ENCODE measurements at regions not wholly inside any gene's neighbourhood (a gene's known extent, or its start where the extent isn't known, plus 50 kb on each side); places are given as distances from the start of the nearest gene placed in this dataset.

- TF ChIP-seq POLR2A (IDR thresholded peaks at IDR 0.05) (no peak), CTCF (IDR thresholded peaks at IDR 0.05) (no peak)
Observed at GRCh38 chr6:84867521-84867920, 103.1 kb upstream of the TBX18 start.
